ENCODE measurements at regions not wholly inside any gene's neighbourhood (a gene's known extent, or its start where the extent isn't known, plus 50 kb on each side); places are given as distances from the start of the nearest gene placed in this dataset.

DNA sequence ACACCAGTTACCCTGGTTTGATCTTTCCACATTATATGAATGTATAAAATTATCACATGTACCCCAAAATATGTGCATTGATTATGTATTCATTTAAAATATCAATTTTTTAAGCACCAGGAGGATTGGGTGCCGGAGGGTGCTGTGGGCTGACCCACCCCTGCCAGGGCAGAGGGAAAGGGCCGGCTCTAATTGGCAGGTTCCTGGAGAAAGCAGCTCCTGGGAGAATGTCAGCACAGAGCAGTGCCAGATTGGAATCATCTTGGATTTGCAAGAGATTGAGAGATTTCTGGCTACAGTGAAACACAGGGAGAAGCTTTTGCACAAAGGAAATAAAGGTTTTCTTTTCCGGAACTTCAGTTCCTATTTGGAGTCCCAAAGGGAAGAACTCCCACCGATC lies 264.4 kb upstream of the TCERG1L start (continued):
- TF ChIP-seq, protein P1, sequence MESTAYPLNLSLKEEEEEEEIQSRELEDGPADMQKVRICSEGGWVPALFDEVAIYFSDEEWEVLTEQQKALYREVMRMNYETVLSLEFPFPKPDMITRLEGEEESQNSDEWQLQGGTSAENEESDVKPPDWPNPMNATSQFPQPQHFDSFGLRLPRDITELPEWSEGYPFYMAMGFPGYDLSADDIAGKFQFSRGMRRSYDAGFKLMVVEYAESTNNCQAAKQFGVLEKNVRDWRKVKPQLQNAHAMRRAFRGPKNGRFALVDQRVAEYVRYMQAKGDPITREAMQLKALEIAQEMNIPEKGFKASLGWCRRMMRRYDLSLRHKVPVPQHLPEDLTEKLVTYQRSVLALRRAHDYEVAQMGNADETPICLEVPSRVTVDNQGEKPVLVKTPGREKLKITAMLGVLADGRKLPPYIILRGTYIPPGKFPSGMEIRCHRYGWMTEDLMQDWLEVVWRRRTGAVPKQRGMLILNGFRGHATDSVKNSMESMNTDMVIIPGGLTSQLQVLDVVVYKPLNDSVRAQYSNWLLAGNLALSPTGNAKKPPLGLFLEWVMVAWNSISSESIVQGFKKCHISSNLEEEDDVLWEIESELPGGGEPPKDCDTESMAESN (CRISPR knock-in tag; conservative IDR thresholded peaks at IDR 0.05): no peak
- TF ChIP-seq NFYC (CRISPR knock-in tag; IDR thresholded peaks at IDR 0.05) (no peak), YEATS4 (CRISPR knock-in tag; IDR thresholded peaks at IDR 0.05; ENCODE audit: borderline replicate concordance) (no peak), ZNF101 (CRISPR knock-in tag; IDR thresholded peaks at IDR 0.05; ENCODE audit: borderline replicate concordance, low read depth) (no peak), MLLT10 (CRISPR knock-in tag; IDR thresholded peaks at IDR 0.05) (no peak)
- TF ChIP-seq, protein P2, sequence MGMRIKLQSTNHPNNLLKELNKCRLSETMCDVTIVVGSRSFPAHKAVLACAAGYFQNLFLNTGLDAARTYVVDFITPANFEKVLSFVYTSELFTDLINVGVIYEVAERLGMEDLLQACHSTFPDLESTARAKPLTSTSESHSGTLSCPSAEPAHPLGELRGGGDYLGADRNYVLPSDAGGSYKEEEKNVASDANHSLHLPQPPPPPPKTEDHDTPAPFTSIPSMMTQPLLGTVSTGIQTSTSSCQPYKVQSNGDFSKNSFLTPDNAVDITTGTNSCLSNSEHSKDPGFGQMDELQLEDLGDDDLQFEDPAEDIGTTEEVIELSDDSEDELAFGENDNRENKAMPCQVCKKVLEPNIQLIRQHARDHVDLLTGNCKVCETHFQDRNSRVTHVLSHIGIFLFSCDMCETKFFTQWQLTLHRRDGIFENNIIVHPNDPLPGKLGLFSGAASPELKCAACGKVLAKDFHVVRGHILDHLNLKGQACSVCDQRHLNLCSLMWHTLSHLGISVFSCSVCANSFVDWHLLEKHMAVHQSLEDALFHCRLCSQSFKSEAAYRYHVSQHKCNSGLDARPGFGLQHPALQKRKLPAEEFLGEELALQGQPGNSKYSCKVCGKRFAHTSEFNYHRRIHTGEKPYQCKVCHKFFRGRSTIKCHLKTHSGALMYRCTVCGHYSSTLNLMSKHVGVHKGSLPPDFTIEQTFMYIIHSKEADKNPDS (CRISPR knock-in tag; IDR thresholded peaks at IDR 0.05): no peak

DNA sequence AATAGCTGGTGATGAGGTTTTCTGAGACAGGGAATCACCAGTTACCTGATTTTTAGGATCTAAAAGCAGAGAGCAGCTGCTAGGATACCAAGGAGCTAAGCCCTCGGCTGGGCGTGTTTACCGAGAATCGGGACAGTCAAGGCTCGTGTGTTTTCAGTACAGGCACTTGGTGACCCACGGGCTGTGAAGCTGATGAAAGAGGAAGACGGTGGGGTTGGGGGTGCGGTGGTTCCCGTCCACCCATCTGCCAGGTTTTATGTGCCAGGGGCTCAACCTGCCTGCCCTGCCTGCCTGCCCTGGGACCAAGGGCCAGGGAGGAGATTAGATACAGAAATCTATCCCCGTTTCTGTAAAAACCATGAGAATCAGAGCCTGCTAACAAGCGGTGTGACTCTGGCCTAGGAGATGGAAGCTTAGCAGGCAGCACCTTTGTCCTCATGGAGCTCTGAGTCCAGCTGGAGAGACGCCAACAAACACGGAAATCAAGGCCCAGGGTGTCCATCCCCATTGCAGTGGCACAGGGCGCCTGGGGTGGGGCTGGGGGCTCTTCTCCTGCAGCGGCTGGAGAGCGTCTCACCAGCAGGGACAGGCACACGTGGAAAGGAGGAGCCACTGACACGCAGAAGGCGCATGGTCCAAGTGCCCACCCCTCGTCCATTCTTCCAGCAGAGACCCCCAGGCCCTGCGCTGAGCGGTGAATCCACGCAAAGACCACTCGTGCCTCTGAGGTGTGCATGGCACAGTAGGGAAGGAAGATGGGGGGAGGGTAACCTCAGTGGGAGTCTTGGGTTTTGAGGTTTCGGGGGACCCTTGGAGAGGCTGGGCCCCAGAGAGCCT lies 265.0 kb upstream of the TCERG1L start:
- Histone ChIP-seq H3K4me2 (ENCODE audit: low read depth, low read length) (no peak overlapping the region), H3K79me2 (ENCODE audit: insufficient read depth, low read length) (no peaks in the 10 kb centered on the region), H2AFZ (ENCODE audit: low read length) (no peak overlapping the region), H3K4me3 (replicated peaks in 1 of 3; ENCODE audit: insufficient read depth in 1 of 3, low read depth in 2 of 3, low read length in 3 of 3) (no peak overlapping the region), H3K9me3 (ENCODE audit: low read length) (no peaks in the 10 kb centered on the region), H3K27ac (ENCODE audit: extremely low read length, insufficient read depth, low read length) (no peak overlapping the region), H4K20me1 (ENCODE audit: insufficient read depth, low read length) (no peaks in the 10 kb centered on the region), H3K9ac (ENCODE audit: insufficient read depth, low read depth, low read length) (no peak overlapping the region), H3K27me3 (ENCODE audit: control insufficient read depth in 1 of 2, insufficient read depth in 2 of 2, low read length in 2 of 2) (peaks cover 3 to 5% of the 10 kb centered on the region in 2 experiments; a peak in 4 of 5 replicates), H3K4me1 (ENCODE audit: insufficient read depth, low read length) (no peaks in the 10 kb centered on the region), H3K36me3 (replicated peaks in 1 of 2; ENCODE audit: control insufficient read depth in 1 of 2, insufficient read depth in 2 of 2, low read length in 2 of 2) (no peaks in the 10 kb centered on the region)
- no peak for ATAC-seq
- WGBS (ENCODE audit: low lambda C conversion rate): 60% methylated on average over 13 of the region's 25 CpGs
- POLR2A ChIA-PET: no interaction called here
- no TSS peak for BruUV-seq (replicated peaks)
- in situ Hi-C loops (cut with HindIII; ENCODE audit: extremely low pct_ligation_motif_present, low pct_unique_long_range_greater_than_20kb): no loop called here
- no peak for DNase-seq (ENCODE audit: low spot score)
- no peak for FAIRE-seq
- intact Hi-C loops (cut with micrococcal nuclease; ENCODE audit: unreplicated experiment): no loop called here
- CTCF ChIA-PET (ENCODE audit: low intra/inter-chr PET ratio, low total read pairs): no interaction called here
- TF ChIP-seq, protein P3, sequence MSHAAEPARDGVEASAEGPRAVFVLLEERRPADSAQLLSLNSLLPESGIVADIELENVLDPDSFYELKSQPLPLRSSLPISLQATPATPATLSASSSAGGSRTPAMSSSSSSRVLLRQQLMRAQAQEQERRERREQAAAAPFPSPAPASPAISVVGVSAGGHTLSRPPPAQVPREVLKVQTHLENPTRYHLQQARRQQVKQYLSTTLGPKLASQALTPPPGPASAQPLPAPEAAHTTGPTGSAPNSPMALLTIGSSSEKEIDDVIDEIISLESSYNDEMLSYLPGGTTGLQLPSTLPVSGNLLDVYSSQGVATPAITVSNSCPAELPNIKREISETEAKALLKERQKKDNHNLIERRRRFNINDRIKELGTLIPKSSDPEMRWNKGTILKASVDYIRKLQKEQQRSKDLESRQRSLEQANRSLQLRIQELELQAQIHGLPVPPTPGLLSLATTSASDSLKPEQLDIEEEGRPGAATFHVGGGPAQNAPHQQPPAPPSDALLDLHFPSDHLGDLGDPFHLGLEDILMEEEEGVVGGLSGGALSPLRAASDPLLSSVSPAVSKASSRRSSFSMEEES (CRISPR knock-in tag; IDR thresholded peaks at IDR 0.05): no peak
- TF ChIP-seq ZNF768 (CRISPR knock-in tag; IDR thresholded peaks at IDR 0.05) (no peak), ZNF264 (CRISPR knock-in tag; IDR thresholded peaks at IDR 0.05) (no peak), NFE2L2 (IDR thresholded peaks at IDR 0.05; ENCODE audit: low read length) (no peak)
- TF ChIP-seq, protein P4, sequence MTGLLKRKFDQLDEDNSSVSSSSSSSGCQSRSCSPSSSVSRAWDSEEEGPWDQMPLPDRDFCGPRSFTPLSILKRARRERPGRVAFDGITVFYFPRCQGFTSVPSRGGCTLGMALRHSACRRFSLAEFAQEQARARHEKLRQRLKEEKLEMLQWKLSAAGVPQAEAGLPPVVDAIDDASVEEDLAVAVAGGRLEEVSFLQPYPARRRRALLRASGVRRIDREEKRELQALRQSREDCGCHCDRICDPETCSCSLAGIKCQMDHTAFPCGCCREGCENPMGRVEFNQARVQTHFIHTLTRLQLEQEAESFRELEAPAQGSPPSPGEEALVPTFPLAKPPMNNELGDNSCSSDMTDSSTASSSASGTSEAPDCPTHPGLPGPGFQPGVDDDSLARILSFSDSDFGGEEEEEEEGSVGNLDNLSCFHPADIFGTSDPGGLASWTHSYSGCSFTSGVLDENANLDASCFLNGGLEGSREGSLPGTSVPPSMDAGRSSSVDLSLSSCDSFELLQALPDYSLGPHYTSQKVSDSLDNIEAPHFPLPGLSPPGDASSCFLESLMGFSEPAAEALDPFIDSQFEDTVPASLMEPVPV (CRISPR knock-in tag; IDR thresholded peaks at IDR 0.05): no peak
- TF ChIP-seq, protein P5, sequence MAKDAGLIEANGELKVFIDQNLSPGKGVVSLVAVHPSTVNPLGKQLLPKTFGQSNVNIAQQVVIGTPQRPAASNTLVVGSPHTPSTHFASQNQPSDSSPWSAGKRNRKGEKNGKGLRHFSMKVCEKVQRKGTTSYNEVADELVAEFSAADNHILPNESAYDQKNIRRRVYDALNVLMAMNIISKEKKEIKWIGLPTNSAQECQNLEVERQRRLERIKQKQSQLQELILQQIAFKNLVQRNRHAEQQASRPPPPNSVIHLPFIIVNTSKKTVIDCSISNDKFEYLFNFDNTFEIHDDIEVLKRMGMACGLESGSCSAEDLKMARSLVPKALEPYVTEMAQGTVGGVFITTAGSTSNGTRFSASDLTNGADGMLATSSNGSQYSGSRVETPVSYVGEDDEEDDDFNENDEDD (CRISPR knock-in tag; IDR thresholded peaks at IDR 0.05; ENCODE audit: borderline replicate concordance): no peak
